GM12864 (cell line): ENCODE measurements at regions not wholly inside any gene's neighbourhood (a gene's known extent, or its start where the extent isn't known, plus 50 kb on each side); places are given as distances from the start of the nearest gene placed in this dataset.

Experiments used
- DNase-seq: peaks from one replicate; pipeline ENCODE4 v3.0.0-alpha.2; 2011; ENCODE audit warnings: low read depth
- H3K4me3 ChIP-seq: 2 replicates; pipeline ENCODE4 v1.5.1; 2011; ENCODE audit warnings: mild to moderate bottlenecking, low read depth, low read length, control low read depth
- CTCF ChIP-seq: IDR thresholded peaks from 2 replicates; pipeline ENCODE4 v1.5.1; 2011; ENCODE audit warnings: low read depth, mild to moderate bottlenecking, moderate library complexity, low read length, control low read depth, inconsistent platforms; ENCODE audit errors: missing control alignments

- DNase-seq, result peak; percentile 10
- TF ChIP-seq CTCF, result no peak
- H3K4me3 ChIP-seq, result no peak overlapping the region
Measured at GRCh38 chr14:52380294-52380693, 66.2 kb downstream of the PTGER2 start.
